ENCODE measurements at regions not wholly inside any gene's neighbourhood (a gene's known extent, or its start where the extent isn't known, plus 50 kb on each side); places are given as distances from the start of the nearest gene placed in this dataset.

GRCh38 chr2:217304582-217304981, 444.7 kb upstream of the TNP1 start:
- DNase-seq = no peak
- H3K27me3 ChIP-seq (ENCODE audit: control insufficient read depth in 3 of 3, insufficient read depth in 3 of 3, low read length in 2 of 3) = no peaks in the 10 kb centered on the region
- H3K4me1 ChIP-seq (ENCODE audit: control insufficient read depth in 5 of 5, insufficient read depth in 5 of 5, low read length in 5 of 5) = peaks cover 0 to 4% (median 0%) of the 10 kb centered on the region in 5 donors
- no peak overlapping the region for H3K27ac ChIP-seq (ENCODE audit: low read depth in 1 of 2, low read length in 1 of 2)
- TF ChIP-seq, protein P1, sequence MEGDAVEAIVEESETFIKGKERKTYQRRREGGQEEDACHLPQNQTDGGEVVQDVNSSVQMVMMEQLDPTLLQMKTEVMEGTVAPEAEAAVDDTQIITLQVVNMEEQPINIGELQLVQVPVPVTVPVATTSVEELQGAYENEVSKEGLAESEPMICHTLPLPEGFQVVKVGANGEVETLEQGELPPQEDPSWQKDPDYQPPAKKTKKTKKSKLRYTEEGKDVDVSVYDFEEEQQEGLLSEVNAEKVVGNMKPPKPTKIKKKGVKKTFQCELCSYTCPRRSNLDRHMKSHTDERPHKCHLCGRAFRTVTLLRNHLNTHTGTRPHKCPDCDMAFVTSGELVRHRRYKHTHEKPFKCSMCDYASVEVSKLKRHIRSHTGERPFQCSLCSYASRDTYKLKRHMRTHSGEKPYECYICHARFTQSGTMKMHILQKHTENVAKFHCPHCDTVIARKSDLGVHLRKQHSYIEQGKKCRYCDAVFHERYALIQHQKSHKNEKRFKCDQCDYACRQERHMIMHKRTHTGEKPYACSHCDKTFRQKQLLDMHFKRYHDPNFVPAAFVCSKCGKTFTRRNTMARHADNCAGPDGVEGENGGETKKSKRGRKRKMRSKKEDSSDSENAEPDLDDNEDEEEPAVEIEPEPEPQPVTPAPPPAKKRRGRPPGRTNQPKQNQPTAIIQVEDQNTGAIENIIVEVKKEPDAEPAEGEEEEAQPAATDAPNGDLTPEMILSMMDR (IDR thresholded peaks at IDR 0.05; ENCODE audit: control extremely low read depth, extremely low read depth) = no peak
- H3K4me3 ChIP-seq = no peak overlapping the region
- no peaks in the 10 kb centered on the region for H3K36me3 ChIP-seq (ENCODE audit: control insufficient read depth in 4 of 4, insufficient read depth in 4 of 4, low read length in 4 of 4)
- H3K9ac ChIP-seq (ENCODE audit: insufficient read depth in 1 of 2, low read length in 2 of 2) = no peak overlapping the region
- no peak for ATAC-seq (ENCODE audit: insufficient read depth, low FRiP score)
- peaks cover 0 to 2% (median 0%) of the 10 kb centered on the region in 4 donors for H3K9me3 ChIP-seq (ENCODE audit: control insufficient read depth in 4 of 4, insufficient read depth in 3 of 4, low read length in 3 of 4)

- ATAC-seq (ENCODE audit: insufficient read depth, low FRiP score) (no peak), DNase-seq (no peak)
- Histone ChIP-seq H3K9ac (ENCODE audit: insufficient read depth in 1 of 2, low read length in 2 of 2) (no peak overlapping the region), H3K9me3 (ENCODE audit: control insufficient read depth in 4 of 4, insufficient read depth in 3 of 4, low read length in 3 of 4) (no peaks in the 10 kb centered on the region), H3K36me3 (ENCODE audit: control insufficient read depth in 4 of 4, insufficient read depth in 4 of 4, low read length in 4 of 4) (no peaks in the 10 kb centered on the region), H3K27ac (ENCODE audit: low read depth in 1 of 2, low read length in 1 of 2) (no peak overlapping the region), H3K4me1 (ENCODE audit: control insufficient read depth in 5 of 5, insufficient read depth in 5 of 5, low read length in 5 of 5) (peaks cover 0 to 4% (median 0%) of the 10 kb centered on the region in 5 donors), H3K27me3 (ENCODE audit: control insufficient read depth in 3 of 3, insufficient read depth in 3 of 3, low read length in 2 of 3) (no peaks in the 10 kb centered on the region), H3K4me3 (no peak overlapping the region)
- TF ChIP-seq, protein P1 (IDR thresholded peaks at IDR 0.05; ENCODE audit: control extremely low read depth, extremely low read depth) = no peak
- 81% methylated on average over 3 of the region's 3 CpGs for WGBS, 2 donors
These were observed 443.0 kb upstream of the TNP1 start for GRCh38 chr2:217302856-217303255.

GRCh38 chr2:217301142-217301925, 441.5 kb upstream of the TNP1 start:
- TF ChIP-seq, protein P1 (IDR thresholded peaks at IDR 0.05; ENCODE audit: control extremely low read depth, extremely low read depth) = no peak
- 88 to 90% methylated on average over 4 of the region's 4 CpGs for WGBS, 2 donors

More at GRCh38 chr2:217301142-217301925, 441.5 kb upstream of the TNP1 start:
- Histone ChIP-seq H3K9ac (ENCODE audit: insufficient read depth in 1 of 2, low read length in 2 of 2) (no peak overlapping the region), H3K27me3 (ENCODE audit: control insufficient read depth in 3 of 3, insufficient read depth in 3 of 3, low read length in 2 of 3) (no peaks in the 10 kb centered on the region), H3K27ac (ENCODE audit: low read depth in 1 of 2, low read length in 1 of 2) (no peak overlapping the region), H3K4me1 (ENCODE audit: control insufficient read depth in 5 of 5, insufficient read depth in 5 of 5, low read length in 5 of 5) (peaks cover 0 to 4% (median 0%) of the 10 kb centered on the region in 5 donors), H3K36me3 (ENCODE audit: control insufficient read depth in 4 of 4, insufficient read depth in 4 of 4, low read length in 4 of 4) (no peaks in the 10 kb centered on the region), H3K4me3 (no peak overlapping the region), H3K9me3 (ENCODE audit: control insufficient read depth in 4 of 4, insufficient read depth in 3 of 4, low read length in 3 of 4) (peaks cover 0 to 3% (median 0%) of the 10 kb centered on the region in 4 donors)
- ATAC-seq (ENCODE audit: insufficient read depth, low FRiP score) = no peak
- no peak for DNase-seq
